ENCODE measurements at regions not wholly inside any gene's neighbourhood (a gene's known extent, or its start where the extent isn't known, plus 50 kb on each side); places are given as distances from the start of the nearest gene placed in this dataset.

- Histone ChIP-seq H3K4me3 (ENCODE audit: low read depth, low read length) (no peak overlapping the region), H3K4me1 (ENCODE audit: insufficient read depth) (no peaks in the 10 kb centered on the region), H3K27ac (ENCODE audit: low read depth) (no peak overlapping the region), H3K36me3 (ENCODE audit: insufficient read depth) (no peaks in the 10 kb centered on the region)
- WGBS: 94% methylated on average over 3 of the region's 3 CpGs
- DNase-seq (ENCODE audit: extremely low spot score): no peak
These were observed 459.9 kb upstream of the MAF start for GRCh38 chr16:80060470-80060869.

- no peak for DNase-seq (ENCODE audit: extremely low spot score)
- Histone ChIP-seq H3K27ac (ENCODE audit: low read depth) (no peak overlapping the region), H3K36me3 (ENCODE audit: insufficient read depth) (no peaks in the 10 kb centered on the region), H3K4me1 (ENCODE audit: insufficient read depth) (no peaks in the 10 kb centered on the region), H3K4me3 (ENCODE audit: low read depth, low read length) (no peak overlapping the region)
- 51% methylated on average over 3 of the region's 3 CpGs for WGBS
These were observed 459.3 kb upstream of the MAF start for GRCh38 chr16:80059836-80060235.

- peak; percentile 47 for DNase-seq (ENCODE audit: extremely low spot score)
- no peak overlapping the region for H3K4me3 ChIP-seq (ENCODE audit: low read depth, low read length)
- no peaks in the 10 kb centered on the region for H3K4me1 ChIP-seq (ENCODE audit: insufficient read depth)
- WGBS: 18% methylated on average over 9 of the region's 9 CpGs
- no peak overlapping the region for H3K27ac ChIP-seq (ENCODE audit: low read depth)
- H3K36me3 ChIP-seq (ENCODE audit: insufficient read depth): no peaks in the 10 kb centered on the region
These were observed 457.7 kb upstream of the MAF start for GRCh38 chr16:80058214-80058613.

GRCh38 chr16:80056324-80056723, 455.8 kb upstream of the MAF start:
- WGBS: 81% methylated on average over 4 of the region's 4 CpGs
- Histone ChIP-seq H3K36me3 (ENCODE audit: insufficient read depth) (no peaks in the 10 kb centered on the region), H3K27ac (ENCODE audit: low read depth) (no peak overlapping the region), H3K4me3 (ENCODE audit: low read depth, low read length) (no peak overlapping the region), H3K4me1 (ENCODE audit: insufficient read depth) (no peaks in the 10 kb centered on the region)
- DNase-seq (ENCODE audit: extremely low spot score): no peak

- no peak for DNase-seq (ENCODE audit: extremely low spot score)
- WGBS: 93% methylated on average over 3 of the region's 3 CpGs
- H3K4me1 ChIP-seq (ENCODE audit: insufficient read depth): no peaks in the 10 kb centered on the region
- no peak overlapping the region for H3K27ac ChIP-seq (ENCODE audit: low read depth)
- no peak overlapping the region for H3K4me3 ChIP-seq (ENCODE audit: low read depth, low read length)
- H3K36me3 ChIP-seq (ENCODE audit: insufficient read depth): no peaks in the 10 kb centered on the region
These were observed 455.3 kb upstream of the MAF start for GRCh38 chr16:80055831-80056230.

- no peaks in the 10 kb centered on the region for H3K4me1 ChIP-seq (ENCODE audit: insufficient read depth)
These were observed 454.1 kb upstream of the MAF start for GRCh38 chr16:80054647-80055046.

GRCh38 chr16:80051040-80051439, 450.5 kb upstream of the MAF start:
- 87% methylated on average over 9 of the region's 9 CpGs for WGBS
- H3K4me1 ChIP-seq (ENCODE audit: insufficient read depth): no peaks in the 10 kb centered on the region
- no peak overlapping the region for H3K27ac ChIP-seq (ENCODE audit: low read depth)
- DNase-seq (ENCODE audit: extremely low spot score): no peak
- H3K36me3 ChIP-seq (ENCODE audit: insufficient read depth): no peaks in the 10 kb centered on the region
- no peak overlapping the region for H3K4me3 ChIP-seq (ENCODE audit: low read depth, low read length)

More at GRCh38 chr16:80054647-80055046, 454.1 kb upstream of the MAF start:
- Histone ChIP-seq H3K4me3 (ENCODE audit: low read depth, low read length) (no peak overlapping the region), H3K27ac (ENCODE audit: low read depth) (no peak overlapping the region), H3K36me3 (ENCODE audit: insufficient read depth) (no peaks in the 10 kb centered on the region)
- WGBS: 96% methylated on average over 2 of the region's 2 CpGs
- no peak for DNase-seq (ENCODE audit: extremely low spot score)

- Histone ChIP-seq H3K4me3 (ENCODE audit: low read depth, low read length) (no peak overlapping the region), H3K4me1 (ENCODE audit: insufficient read depth) (no peaks in the 10 kb centered on the region), H3K36me3 (ENCODE audit: insufficient read depth) (no peaks in the 10 kb centered on the region), H3K27ac (ENCODE audit: low read depth) (no peak overlapping the region)
- no peak for DNase-seq (ENCODE audit: extremely low spot score)
- 83% methylated on average over 1 of the region's 1 CpG for WGBS
These were observed 447.7 kb upstream of the MAF start for GRCh38 chr16:80048250-80048649.

GRCh38 chr16:80047842-80048241, 447.3 kb upstream of the MAF start:
- Histone ChIP-seq H3K4me3 (ENCODE audit: low read depth, low read length) (no peak overlapping the region), H3K27ac (ENCODE audit: low read depth) (no peak overlapping the region), H3K36me3 (ENCODE audit: insufficient read depth) (no peaks in the 10 kb centered on the region), H3K4me1 (ENCODE audit: insufficient read depth) (no peaks in the 10 kb centered on the region)
- DNase-seq (ENCODE audit: extremely low spot score): no peak
- WGBS: 74% methylated on average over 1 of the region's 1 CpG

- Histone ChIP-seq H3K4me1 (ENCODE audit: insufficient read depth) (no peaks in the 10 kb centered on the region), H3K4me3 (ENCODE audit: low read depth, low read length) (no peak overlapping the region), H3K36me3 (ENCODE audit: insufficient read depth) (no peaks in the 10 kb centered on the region), H3K27ac (ENCODE audit: low read depth) (no peak overlapping the region)
- DNase-seq (ENCODE audit: extremely low spot score): no peak
- 76% methylated on average over 2 of the region's 2 CpGs for WGBS
These were observed 446.3 kb upstream of the MAF start for GRCh38 chr16:80046848-80047247.

GRCh38 chr16:80046261-80046660, 445.7 kb upstream of the MAF start:
- no peak for DNase-seq (ENCODE audit: extremely low spot score)
- no peak overlapping the region for H3K27ac ChIP-seq (ENCODE audit: low read depth)
- no peak overlapping the region for H3K4me3 ChIP-seq (ENCODE audit: low read depth, low read length)
- H3K36me3 ChIP-seq (ENCODE audit: insufficient read depth): no peaks in the 10 kb centered on the region
- 32% methylated on average over 3 of the region's 3 CpGs for WGBS
- H3K4me1 ChIP-seq (ENCODE audit: insufficient read depth): no peaks in the 10 kb centered on the region

GRCh38 chr16:80045861-80046260, 445.3 kb upstream of the MAF start:
- Histone ChIP-seq H3K27ac (ENCODE audit: low read depth) (no peak overlapping the region), H3K4me1 (ENCODE audit: insufficient read depth) (no peaks in the 10 kb centered on the region), H3K4me3 (ENCODE audit: low read depth, low read length) (no peak overlapping the region), H3K36me3 (ENCODE audit: insufficient read depth) (no peaks in the 10 kb centered on the region)
- WGBS: 19% methylated on average over 8 of the region's 8 CpGs
- no peak for DNase-seq (ENCODE audit: extremely low spot score)

GRCh38 chr16:80041410-80041809, 440.9 kb upstream of the MAF start:
- Histone ChIP-seq H3K4me3 (ENCODE audit: low read depth, low read length) (no peak overlapping the region), H3K4me1 (ENCODE audit: insufficient read depth) (no peaks in the 10 kb centered on the region)
- 40% methylated on average over 2 of the region's 2 CpGs for WGBS

GRCh38 chr16:80040814-80041213, 440.3 kb upstream of the MAF start:
- 89% methylated on average over 3 of the region's 3 CpGs for WGBS
- Histone ChIP-seq H3K27ac (ENCODE audit: low read depth) (no peak overlapping the region), H3K4me3 (ENCODE audit: low read depth, low read length) (no peak overlapping the region), H3K4me1 (ENCODE audit: insufficient read depth) (no peaks in the 10 kb centered on the region), H3K36me3 (ENCODE audit: insufficient read depth) (no peaks in the 10 kb centered on the region)
- no peak for DNase-seq (ENCODE audit: extremely low spot score)

More at GRCh38 chr16:80041410-80041809, 440.9 kb upstream of the MAF start:
- no peak for DNase-seq (ENCODE audit: extremely low spot score)
- Histone ChIP-seq H3K36me3 (ENCODE audit: insufficient read depth) (no peaks in the 10 kb centered on the region), H3K27ac (ENCODE audit: low read depth) (no peak overlapping the region)

- Histone ChIP-seq H3K36me3 (ENCODE audit: insufficient read depth) (no peaks in the 10 kb centered on the region), H3K27ac (ENCODE audit: low read depth) (no peak overlapping the region), H3K4me1 (ENCODE audit: insufficient read depth) (no peaks in the 10 kb centered on the region), H3K4me3 (ENCODE audit: low read depth, low read length) (no peak overlapping the region)
- DNase-seq (ENCODE audit: extremely low spot score): no peak
These were observed 439.9 kb upstream of the MAF start for GRCh38 chr16:80040413-80040812.

Data from urinary bladder (tissue), 3 donors.